ENCODE measurements at regions not wholly inside any gene's neighbourhood (a gene's known extent, or its start where the extent isn't known, plus 50 kb on each side); places are given as distances from the start of the nearest gene placed in this dataset.
"Not testable (repeated sequence)": the region's sequence is repeated elsewhere in the genome, so short reads cannot be mapped to it uniquely, and the experiment has no call there.

GRCh38 chr17:74141612-74142011 lies 61.9 kb upstream of the RPL38 start:
- TF ChIP-seq ZNF384 (IDR thresholded peaks at IDR 0.05) = no peak
- TF ChIP-seq BHLHE40 (IDR thresholded peaks at IDR 0.05; ENCODE audit: borderline replicate concordance) = no peak
- no peak for TF ChIP-seq HDGF (IDR thresholded peaks at IDR 0.05; ENCODE audit: borderline replicate concordance)
- no peak for TF ChIP-seq TARDBP (IDR thresholded peaks at IDR 0.05)
- no peak for TF ChIP-seq LEF1 (IDR thresholded peaks at IDR 0.05; ENCODE audit: borderline replicate concordance)
- TF ChIP-seq CTBP1 (IDR thresholded peaks at IDR 0.05; ENCODE audit: borderline replicate concordance) = no peak
- TF ChIP-seq L3MBTL2 (conservative IDR thresholded peaks at IDR 0.05) = no peak
- TF ChIP-seq, protein P1, sequence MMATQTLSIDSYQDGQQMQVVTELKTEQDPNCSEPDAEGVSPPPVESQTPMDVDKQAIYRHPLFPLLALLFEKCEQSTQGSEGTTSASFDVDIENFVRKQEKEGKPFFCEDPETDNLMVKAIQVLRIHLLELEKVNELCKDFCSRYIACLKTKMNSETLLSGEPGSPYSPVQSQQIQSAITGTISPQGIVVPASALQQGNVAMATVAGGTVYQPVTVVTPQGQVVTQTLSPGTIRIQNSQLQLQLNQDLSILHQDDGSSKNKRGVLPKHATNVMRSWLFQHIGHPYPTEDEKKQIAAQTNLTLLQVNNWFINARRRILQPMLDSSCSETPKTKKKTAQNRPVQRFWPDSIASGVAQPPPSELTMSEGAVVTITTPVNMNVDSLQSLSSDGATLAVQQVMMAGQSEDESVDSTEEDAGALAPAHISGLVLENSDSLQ (IDR thresholded peaks at IDR 0.05) = no peak
- no peak for TF ChIP-seq SP1 (IDR thresholded peaks at IDR 0.05)
- no peak for TF ChIP-seq ARNT (IDR thresholded peaks at IDR 0.05)
- no peak for TF ChIP-seq ELF4 (IDR thresholded peaks at IDR 0.05)
- TF ChIP-seq FOXK2 (IDR thresholded peaks at IDR 0.05) = no peak
- no peak for TF ChIP-seq FOXA1 (IDR thresholded peaks at IDR 0.05)
- DNase-seq (ENCODE audit: extremely low spot score) = no peak
- ChIA-PET CTCF (no interaction called here), POLR2A (no interaction called here)

DNA sequence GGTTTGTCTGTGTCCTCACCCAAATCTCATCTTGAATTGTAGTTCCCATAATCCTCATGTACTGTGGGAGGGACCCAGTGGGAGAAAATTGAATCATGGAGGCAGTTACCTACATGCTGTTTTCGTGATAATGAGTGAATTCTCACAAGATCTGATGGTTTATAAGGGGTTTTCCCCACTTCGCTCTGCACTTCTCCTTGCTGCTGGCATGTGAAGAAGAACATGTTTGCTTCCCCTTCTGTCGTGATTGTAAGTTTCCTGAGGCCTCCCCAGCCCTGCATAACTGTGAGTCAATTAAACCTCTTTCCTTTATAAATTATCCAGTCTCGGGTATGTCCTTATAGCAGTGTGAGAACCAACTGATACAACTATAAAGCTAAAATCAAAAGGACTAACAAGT lies 60.2 kb upstream of the RPL38 start:
- DNase-seq (ENCODE audit: extremely low spot score); POLR2A ChIA-PET; CTCF ChIA-PET: not testable (repeated sequence)

DNA sequence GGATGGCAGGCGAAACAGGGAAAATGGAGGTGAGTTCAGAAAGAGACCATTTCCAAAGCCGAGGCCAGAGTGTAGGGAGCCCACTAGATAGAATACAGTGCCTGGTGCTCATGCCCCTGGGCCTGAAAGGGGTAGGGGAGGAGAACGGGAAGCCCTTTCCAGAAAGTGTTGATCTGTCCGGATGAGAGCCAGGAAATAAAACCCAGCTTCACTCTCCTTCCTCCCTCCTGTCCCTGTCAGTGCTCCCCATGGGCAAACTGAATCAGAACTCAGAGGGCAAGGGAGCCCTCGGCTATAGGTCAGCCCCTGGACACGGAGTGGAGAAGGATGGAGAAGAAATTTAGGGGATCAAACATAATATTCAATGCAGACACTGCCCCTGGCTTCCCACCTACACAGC lies 57.7 kb upstream of the RPL38 start:
- ChIA-PET POLR2A (no interaction called here), CTCF (no interaction called here)
- DNase-seq (ENCODE audit: extremely low spot score) = no peak
- TF ChIP-seq CTBP1 (IDR thresholded peaks at IDR 0.05; ENCODE audit: borderline replicate concordance) (no peak), FOXK2 (IDR thresholded peaks at IDR 0.05) (no peak), FOXA1 (IDR thresholded peaks at IDR 0.05) (no peak), FOXM1 (IDR thresholded peaks at IDR 0.05; ENCODE audit: borderline replicate concordance) (no peak), NFRKB (IDR thresholded peaks at IDR 0.05) (no peak), HDGF (IDR thresholded peaks at IDR 0.05; ENCODE audit: borderline replicate concordance) (no peak), ZNF384 (IDR thresholded peaks at IDR 0.05) (no peak), ARNT (IDR thresholded peaks at IDR 0.05) (no peak), ELF4 (IDR thresholded peaks at IDR 0.05) (no peak), SUZ12 (IDR thresholded peaks at IDR 0.05) (no peak), LEF1 (IDR thresholded peaks at IDR 0.05; ENCODE audit: borderline replicate concordance) (no peak), BHLHE40 (IDR thresholded peaks at IDR 0.05; ENCODE audit: borderline replicate concordance) (no peak), L3MBTL2 (conservative IDR thresholded peaks at IDR 0.05) (no peak), SP1 (IDR thresholded peaks at IDR 0.05) (no peak), TARDBP (IDR thresholded peaks at IDR 0.05) (no peak)
- TF ChIP-seq, protein P1 (IDR thresholded peaks at IDR 0.05) = no peak

GRCh38 chr17:74146196-74146595 lies 57.3 kb upstream of the RPL38 start:
- POLR2A ChIA-PET = no interaction called here
- CTCF ChIA-PET = no interaction called here
- DNase-seq (ENCODE audit: extremely low spot score) = no peak
- TF ChIP-seq BHLHE40 (IDR thresholded peaks at IDR 0.05; ENCODE audit: borderline replicate concordance) (no peak), HDGF (IDR thresholded peaks at IDR 0.05; ENCODE audit: borderline replicate concordance) (no peak), CTBP1 (IDR thresholded peaks at IDR 0.05; ENCODE audit: borderline replicate concordance) (no peak), SP1 (IDR thresholded peaks at IDR 0.05) (no peak), LEF1 (IDR thresholded peaks at IDR 0.05; ENCODE audit: borderline replicate concordance) (no peak), TARDBP (IDR thresholded peaks at IDR 0.05) (no peak), SUZ12 (IDR thresholded peaks at IDR 0.05) (no peak), FOXK2 (IDR thresholded peaks at IDR 0.05) (no peak), ELF4 (IDR thresholded peaks at IDR 0.05) (no peak), FOXM1 (IDR thresholded peaks at IDR 0.05; ENCODE audit: borderline replicate concordance) (no peak), NFRKB (IDR thresholded peaks at IDR 0.05) (no peak), ARNT (IDR thresholded peaks at IDR 0.05) (no peak), L3MBTL2 (conservative IDR thresholded peaks at IDR 0.05) (no peak), ZNF384 (IDR thresholded peaks at IDR 0.05) (no peak), FOXA1 (IDR thresholded peaks at IDR 0.05) (no peak)
- TF ChIP-seq, protein P1 (IDR thresholded peaks at IDR 0.05) = no peak

DNA sequence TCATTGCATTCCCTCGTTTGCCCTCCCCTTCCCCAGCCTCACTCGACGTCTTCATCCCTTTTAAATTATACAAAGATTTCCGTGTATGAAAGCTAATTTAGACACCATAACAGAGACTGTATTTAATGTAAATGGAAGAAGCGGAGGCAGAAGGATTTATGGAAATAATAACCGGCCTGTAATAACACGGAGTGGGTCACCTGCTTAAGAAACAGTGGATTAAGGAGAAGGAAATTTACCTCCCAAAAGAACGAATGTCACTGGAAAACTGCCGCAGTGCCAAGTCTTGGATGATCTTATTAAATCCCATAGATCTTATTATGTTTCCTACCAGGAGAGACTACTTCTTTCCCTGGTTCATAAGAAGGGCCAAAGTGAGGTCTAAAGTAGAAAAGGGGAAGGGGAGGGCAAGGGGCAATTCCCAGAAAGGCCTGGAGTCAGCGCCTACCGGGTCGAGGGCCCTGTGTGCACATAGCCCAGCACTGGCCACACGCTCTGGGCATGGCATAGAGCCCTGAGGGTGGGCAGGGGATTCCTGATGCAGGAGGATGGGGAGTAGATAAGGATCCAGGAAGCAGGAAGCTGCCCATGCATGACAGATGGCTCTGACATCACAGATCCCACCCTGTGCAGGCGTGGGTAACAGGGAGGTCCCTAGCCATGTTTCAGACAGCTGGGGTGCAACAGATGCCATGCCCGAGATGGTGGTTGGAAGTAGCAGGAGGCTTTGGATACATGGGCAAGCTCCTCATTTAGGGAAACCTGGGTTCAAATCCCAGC lies 56.2 kb upstream of the RPL38 start:
- ChIA-PET POLR2A (no interaction called here), CTCF (no interaction called here)
- TF ChIP-seq FOXM1 (IDR thresholded peaks at IDR 0.05; ENCODE audit: borderline replicate concordance) (no peak), LEF1 (IDR thresholded peaks at IDR 0.05; ENCODE audit: borderline replicate concordance) (no peak), BHLHE40 (IDR thresholded peaks at IDR 0.05; ENCODE audit: borderline replicate concordance) (no peak), FOXK2 (IDR thresholded peaks at IDR 0.05) (no peak)
- no peak for DNase-seq (ENCODE audit: extremely low spot score)

GRCh38 chr17:74147966-74148365 lies 55.5 kb upstream of the RPL38 start:
- ChIA-PET CTCF (no interaction called here), POLR2A (no interaction called here)
- DNase-seq (ENCODE audit: extremely low spot score) = no peak
- no peak for TF ChIP-seq LEF1 (IDR thresholded peaks at IDR 0.05; ENCODE audit: borderline replicate concordance)
- TF ChIP-seq ZNF384 (IDR thresholded peaks at IDR 0.05) = no peak
- no peak for TF ChIP-seq ARNT (IDR thresholded peaks at IDR 0.05)

GRCh38 chr17:74148446-74148845 lies 55.0 kb upstream of the RPL38 start:
- no peak for TF ChIP-seq FOXK2 (IDR thresholded peaks at IDR 0.05)
- TF ChIP-seq CTBP1 (IDR thresholded peaks at IDR 0.05; ENCODE audit: borderline replicate concordance) = no peak
- no peak for TF ChIP-seq FOXA1 (IDR thresholded peaks at IDR 0.05)
- TF ChIP-seq, protein P1 (IDR thresholded peaks at IDR 0.05) = no peak
- TF ChIP-seq L3MBTL2 (conservative IDR thresholded peaks at IDR 0.05) = no peak
- TF ChIP-seq NFRKB (IDR thresholded peaks at IDR 0.05) = no peak
- no peak for DNase-seq (ENCODE audit: extremely low spot score)
- CTCF ChIA-PET = no interaction called here
- POLR2A ChIA-PET = no interaction called here

Measured in HEK293T (cell line).